ENCODE measurements at regions not wholly inside any gene's neighbourhood (a gene's known extent, or its start where the extent isn't known, plus 50 kb on each side); places are given as distances from the start of the nearest gene placed in this dataset.

DNA sequence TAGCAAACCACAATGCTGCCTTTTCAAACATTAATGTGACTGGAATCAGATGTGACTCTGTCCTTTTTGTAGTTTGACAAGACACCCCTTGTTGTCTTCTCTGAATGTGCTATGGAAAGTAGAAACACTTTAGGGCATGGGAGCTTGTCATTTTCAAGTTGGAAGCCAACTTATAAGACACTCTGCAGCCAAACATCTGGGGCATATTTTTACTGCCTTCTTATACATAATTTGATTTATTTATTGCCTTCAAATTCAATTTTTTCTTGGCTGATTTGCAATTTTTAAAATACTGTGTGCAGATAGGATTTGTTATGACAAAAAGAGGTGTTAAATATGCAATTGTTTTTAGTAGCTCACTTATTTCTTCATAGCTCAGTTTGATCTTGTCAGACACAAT lies 1002.0 kb upstream of the PCDH7 start:
- no peak for TF ChIP-seq CTCF (IDR thresholded peaks at IDR 0.05; ENCODE audit: low read depth, low read length)
- H3K9me3 ChIP-seq (ENCODE audit: low read depth) = no peaks in the 10 kb centered on the region
- H3K4me3 ChIP-seq = no peak overlapping the region
- H3K27ac ChIP-seq = no peak overlapping the region
- DNase-seq (ENCODE audit: low read depth in 1 of 2, low spot score in 1 of 2) = no peak
- H3K27me3 ChIP-seq = no peaks in the 10 kb centered on the region
- H3K4me1 ChIP-seq (ENCODE audit: low read depth) = no peaks in the 10 kb centered on the region
- H3K36me3 ChIP-seq = no peaks in the 10 kb centered on the region

DNA sequence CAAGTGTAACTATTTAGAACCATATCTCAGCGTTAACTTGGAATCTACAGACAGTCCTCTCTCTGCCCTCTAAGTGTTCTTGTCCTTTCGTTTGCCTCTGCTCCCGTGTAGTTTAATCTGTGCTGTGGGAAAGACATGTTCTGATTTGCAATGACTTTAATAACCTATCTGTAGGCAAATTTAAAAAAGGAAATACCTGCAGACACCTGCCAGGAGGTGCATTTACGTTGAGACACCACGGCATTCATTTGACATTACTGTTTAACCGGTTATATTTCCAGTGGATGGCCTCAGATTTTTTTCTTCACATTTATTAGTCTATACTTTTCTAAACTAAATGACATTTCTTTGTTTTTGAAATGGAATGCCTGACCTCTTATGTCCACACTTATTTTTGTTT lies 997.9 kb upstream of the PCDH7 start:
- DNase-seq (ENCODE audit: low read depth in 1 of 2, low spot score in 1 of 2) = no peak
- TF ChIP-seq CTCF (IDR thresholded peaks at IDR 0.05; ENCODE audit: low read depth, low read length) = no peak
- no peak overlapping the region for H3K27ac ChIP-seq

GRCh38 chr4:29726938-29727337 lies 993.2 kb upstream of the PCDH7 start:
- no peak for DNase-seq (ENCODE audit: low read depth in 1 of 2, low spot score in 1 of 2)
- H3K27me3 ChIP-seq = no peaks in the 10 kb centered on the region
- H3K27ac ChIP-seq = no peak overlapping the region
- no peaks in the 10 kb centered on the region for H3K4me1 ChIP-seq (ENCODE audit: low read depth)
- TF ChIP-seq CTCF (IDR thresholded peaks at IDR 0.05; ENCODE audit: low read depth, low read length) = no peak
- no peaks in the 10 kb centered on the region for H3K36me3 ChIP-seq
- H3K4me3 ChIP-seq = no peak overlapping the region
- no peaks in the 10 kb centered on the region for H3K9me3 ChIP-seq (ENCODE audit: low read depth)

More for the DNA sequence above, 997.9 kb upstream of the PCDH7 start:
- H3K27me3 ChIP-seq = no peaks in the 10 kb centered on the region
- no peak overlapping the region for H3K4me3 ChIP-seq
- H3K9me3 ChIP-seq (ENCODE audit: low read depth) = no peaks in the 10 kb centered on the region
- H3K4me1 ChIP-seq (ENCODE audit: low read depth) = no peaks in the 10 kb centered on the region
- no peaks in the 10 kb centered on the region for H3K36me3 ChIP-seq

GRCh38 chr4:29734343-29735213 lies 985.6 kb upstream of the PCDH7 start:
- Histone ChIP-seq H3K36me3 (no peaks in the 10 kb centered on the region), H3K4me3 (no peak overlapping the region), H3K27me3 (no peaks in the 10 kb centered on the region), H3K4me1 (ENCODE audit: low read depth) (no peaks in the 10 kb centered on the region), H3K9me3 (ENCODE audit: low read depth) (no peaks in the 10 kb centered on the region), H3K27ac (no peak overlapping the region)
- TF ChIP-seq CTCF (IDR thresholded peaks at IDR 0.05; ENCODE audit: low read depth, low read length) = no peak
- no peak for DNase-seq (ENCODE audit: low read depth in 1 of 2, low spot score in 1 of 2)

GRCh38 chr4:29756966-29757365 lies 963.2 kb upstream of the PCDH7 start:
- Histone ChIP-seq H3K36me3 (no peaks in the 10 kb centered on the region), H3K4me1 (ENCODE audit: low read depth) (no peaks in the 10 kb centered on the region), H3K4me3 (no peak overlapping the region), H3K9me3 (ENCODE audit: low read depth) (no peaks in the 10 kb centered on the region), H3K27me3 (no peaks in the 10 kb centered on the region), H3K27ac (no peak overlapping the region)
- no peak for DNase-seq (ENCODE audit: low read depth in 1 of 2, low spot score in 1 of 2)
- no peak for TF ChIP-seq CTCF (IDR thresholded peaks at IDR 0.05; ENCODE audit: low read depth, low read length)
